GM18499 (cell line): ENCODE measurements at regions not wholly inside any gene's neighbourhood (a gene's known extent, or its start where the extent isn't known, plus 50 kb on each side); places are given as distances from the start of the nearest gene placed in this dataset.

Source experiments
- ATAC-seq: cut with Tn5 transposase; IDR thresholded peaks from one replicate; pipeline ENCODE4 v1.9.1; 2021; ENCODE audit warnings: moderate number of reproducible peaks; ENCODE audit not compliant: insufficient read depth, unreplicated experiment

GRCh38 chr19:30167206-30167868 lies 204.8 kb upstream of the ZNF536 start:
- no peak for ATAC-seq

- no peak for ATAC-seq
These were observed 204.1 kb upstream of the ZNF536 start for GRCh38 chr19:30167976-30168635.

GRCh38 chr19:30168760-30169159 lies 203.4 kb upstream of the ZNF536 start:
- no peak for ATAC-seq

- ATAC-seq = no peak
These were observed 202.8 kb upstream of the ZNF536 start for GRCh38 chr19:30169196-30169900.

- ATAC-seq = no peak
These were observed 202.1 kb upstream of the ZNF536 start for GRCh38 chr19:30170081-30170480.

- ATAC-seq = no peak
These were observed 201.6 kb upstream of the ZNF536 start for GRCh38 chr19:30170495-30171137.

- ATAC-seq = no peak
These were observed 201.0 kb upstream of the ZNF536 start for GRCh38 chr19:30171138-30171635.

GRCh38 chr19:30171795-30172612 lies 200.2 kb upstream of the ZNF536 start:
- no peak for ATAC-seq

- no peak for ATAC-seq
These were observed 199.5 kb upstream of the ZNF536 start for GRCh38 chr19:30172613-30173242.

GRCh38 chr19:30173593-30174356 lies 198.4 kb upstream of the ZNF536 start:
- no peak for ATAC-seq

- ATAC-seq = no peak
These were observed 197.9 kb upstream of the ZNF536 start for GRCh38 chr19:30174357-30174645.

- ATAC-seq = no peak
These were observed 197.4 kb upstream of the ZNF536 start for GRCh38 chr19:30174791-30175190.

GRCh38 chr19:30175987-30176386 lies 196.2 kb upstream of the ZNF536 start:
- ATAC-seq = no peak

GRCh38 chr19:30178721-30179402 lies 193.3 kb upstream of the ZNF536 start:
- ATAC-seq = no peak

GRCh38 chr19:30180691-30181090 lies 191.5 kb upstream of the ZNF536 start:
- no peak for ATAC-seq

GRCh38 chr19:30183807-30184490 lies 188.2 kb upstream of the ZNF536 start:
- ATAC-seq = no peak

GRCh38 chr19:30202060-30202600 lies 170.1 kb upstream of the ZNF536 start:
- no peak for ATAC-seq

- no peak for ATAC-seq
These were observed 167.5 kb upstream of the ZNF536 start for GRCh38 chr19:30204721-30205120.
